ENCODE measurements at regions not wholly inside any gene's neighbourhood (a gene's known extent, or its start where the extent isn't known, plus 50 kb on each side); places are given as distances from the start of the nearest gene placed in this dataset.

GRCh38 chr9:91100878-91101450 is 260.8 kb downstream of the AUH start:
- H3K4me1 ChIP-seq (ENCODE audit: insufficient read depth, low read length): peaks cover 19% of the 10 kb centered on the region
- Mint-ChIP-seq H3K27ac (ENCODE audit: unreplicated experiment) (no peak overlapping the region), H3K9me3 (ENCODE audit: unreplicated experiment) (no peaks in the 10 kb centered on the region), H3K4me3 (ENCODE audit: unreplicated experiment) (no peak overlapping the region), H3K27me3 (ENCODE audit: low read depth, unreplicated experiment) (peaks cover 13% of the 10 kb centered on the region), H3K36me3 (ENCODE audit: low read depth, unreplicated experiment) (no peaks in the 10 kb centered on the region), H3K4me1 (ENCODE audit: low read depth, unreplicated experiment) (peaks cover 18% of the 10 kb centered on the region)
- no peak for TF ChIP-seq CTCF (IDR thresholded peaks at IDR 0.05; ENCODE audit: insufficient read depth, low read depth, low read length)
- no peak for TF ChIP-seq EZH2 (IDR thresholded peaks at IDR 0.05; ENCODE audit: insufficient read depth, low read length)
- H3K79me2 ChIP-seq (ENCODE audit: insufficient read depth, low read length): no peaks in the 10 kb centered on the region
- H4K20me1 ChIP-seq (ENCODE audit: insufficient read depth, low read length): no peaks in the 10 kb centered on the region
- DNase-seq (ENCODE audit: low read depth) (no peak), FAIRE-seq (no peak)
- H3K9ac ChIP-seq (ENCODE audit: low read length): peak overlapping the region; percentile 76
- peak overlapping the region; percentile 70 for H3K27ac ChIP-seq (ENCODE audit: low read depth, low read length)
- H3K27me3 ChIP-seq (ENCODE audit: insufficient read depth, low read length): no peaks in the 10 kb centered on the region
- no peaks in the 10 kb centered on the region for H3K9me3 ChIP-seq (ENCODE audit: insufficient read depth, low read depth, low read length)
- H3K4me3 ChIP-seq (ENCODE audit: insufficient read depth, low read depth, low read length): no peak overlapping the region
- H3K4me2 ChIP-seq (ENCODE audit: low read length): peak overlapping the region; percentile 71
- H3K36me3 ChIP-seq (ENCODE audit: insufficient read depth, low read length): no peaks in the 10 kb centered on the region
- no peak overlapping the region for H2AFZ ChIP-seq (ENCODE audit: low read depth, low read length)

GRCh38 chr9:91101611-91102168 is 260.0 kb downstream of the AUH start:
- FAIRE-seq: no peak
- Mint-ChIP-seq H3K4me3 (ENCODE audit: unreplicated experiment) (no peak overlapping the region), H3K36me3 (ENCODE audit: low read depth, unreplicated experiment) (no peaks in the 10 kb centered on the region), H3K4me1 (ENCODE audit: low read depth, unreplicated experiment) (peaks cover 18% of the 10 kb centered on the region), H3K27me3 (ENCODE audit: low read depth, unreplicated experiment) (peaks cover 11% of the 10 kb centered on the region), H3K9me3 (ENCODE audit: unreplicated experiment) (no peaks in the 10 kb centered on the region), H3K27ac (ENCODE audit: unreplicated experiment) (no peak overlapping the region)
- TF ChIP-seq EZH2 (IDR thresholded peaks at IDR 0.05; ENCODE audit: insufficient read depth, low read length): no peak
- TF ChIP-seq CTCF (IDR thresholded peaks at IDR 0.05; ENCODE audit: insufficient read depth, low read depth, low read length): no peak
- Histone ChIP-seq H3K4me3 (ENCODE audit: insufficient read depth, low read depth, low read length) (no peak overlapping the region), H3K79me2 (ENCODE audit: insufficient read depth, low read length) (no peaks in the 10 kb centered on the region), H3K4me1 (ENCODE audit: insufficient read depth, low read length) (peaks cover 19% of the 10 kb centered on the region), H2AFZ (ENCODE audit: low read depth, low read length) (no peak overlapping the region), H3K9me3 (ENCODE audit: insufficient read depth, low read depth, low read length) (no peaks in the 10 kb centered on the region), H3K27ac (ENCODE audit: low read depth, low read length) (no peak overlapping the region), H3K9ac (ENCODE audit: low read length) (no peak overlapping the region), H3K36me3 (ENCODE audit: insufficient read depth, low read length) (no peaks in the 10 kb centered on the region), H3K27me3 (ENCODE audit: insufficient read depth, low read length) (no peaks in the 10 kb centered on the region), H4K20me1 (ENCODE audit: insufficient read depth, low read length) (no peaks in the 10 kb centered on the region), H3K4me2 (ENCODE audit: low read length) (no peak overlapping the region)
- no peak for DNase-seq (ENCODE audit: low read depth)

- H2AFZ ChIP-seq (ENCODE audit: low read depth, low read length): no peak overlapping the region
- H3K4me2 ChIP-seq (ENCODE audit: low read length): no peak overlapping the region
- peaks cover 10% of the 10 kb centered on the region for H3K27me3 Mint-ChIP-seq (ENCODE audit: low read depth, unreplicated experiment)
- no peak for FAIRE-seq
- DNase-seq (ENCODE audit: low read depth): no peak
- H3K79me2 ChIP-seq (ENCODE audit: insufficient read depth, low read length): no peaks in the 10 kb centered on the region
- no peak overlapping the region for H3K4me3 ChIP-seq (ENCODE audit: insufficient read depth, low read depth, low read length)
- H3K36me3 Mint-ChIP-seq (ENCODE audit: low read depth, unreplicated experiment): peaks cover 2% of the 10 kb centered on the region
- H3K9me3 Mint-ChIP-seq (ENCODE audit: unreplicated experiment): peaks cover 2% of the 10 kb centered on the region
- no peaks in the 10 kb centered on the region for H3K27me3 ChIP-seq (ENCODE audit: insufficient read depth, low read length)
- no peaks in the 10 kb centered on the region for H4K20me1 ChIP-seq (ENCODE audit: insufficient read depth, low read length)
- no peaks in the 10 kb centered on the region for H3K36me3 ChIP-seq (ENCODE audit: insufficient read depth, low read length)
- no peak overlapping the region for H3K27ac Mint-ChIP-seq (ENCODE audit: unreplicated experiment)
- H3K4me1 Mint-ChIP-seq (ENCODE audit: low read depth, unreplicated experiment): peaks cover 18% of the 10 kb centered on the region
- H3K9ac ChIP-seq (ENCODE audit: low read length): no peak overlapping the region
- H3K9me3 ChIP-seq (ENCODE audit: insufficient read depth, low read depth, low read length): no peaks in the 10 kb centered on the region
- TF ChIP-seq CTCF (IDR thresholded peaks at IDR 0.05; ENCODE audit: insufficient read depth, low read depth, low read length) (no peak), EZH2 (IDR thresholded peaks at IDR 0.05; ENCODE audit: insufficient read depth, low read length) (no peak)
- H3K27ac ChIP-seq (ENCODE audit: low read depth, low read length): no peak overlapping the region
- H3K4me1 ChIP-seq (ENCODE audit: insufficient read depth, low read length): peaks cover 19% of the 10 kb centered on the region
- no peak overlapping the region for H3K4me3 Mint-ChIP-seq (ENCODE audit: unreplicated experiment)
Measured at GRCh38 chr9:91102269-91102668, 259.4 kb downstream of the AUH start.

Measured in astrocyte (in vitro differentiated cells and primary cell).